MCF 10A (cell line): ENCODE measurements at regions not wholly inside any gene's neighbourhood (a gene's known extent, or its start where the extent isn't known, plus 50 kb on each side); places are given as distances from the start of the nearest gene placed in this dataset.
A peak's percentile ranks its signal among the peaks of the same experiment; 100 is the strongest.

Source experiments
- BruUV-seq: library from RNA; stranded (reverse); fragments of 400-500 nt; replicated peaks from 2 replicates; lab custom pipeline; 2021; lab: Mats Ljungman, UMichigan
- CTCF ChIA-PET: fragments of 300-600 bp; sonication (Branson Sonifier 250); formaldehyde crosslinking; extraction: SDS; loops from one replicate; lab custom pipeline; 2021; ENCODE audit warnings: antibody characterized with exemption, inconsistent platforms; lab: Yijun Ruan, JAX
- POLR2A ChIA-PET: fragments of 300-600, 350-650 bp; sonication (Branson Sonifier 250); formaldehyde crosslinking; extraction: SDS; loops from one replicate; lab custom pipeline; 2020; ENCODE audit warnings: antibody characterized with exemption, inconsistent platforms; lab: Yijun Ruan, JAX
- DNase-seq: peaks from one replicate; pipeline ENCODE4 v3.0.0-alpha.2; 2018; ENCODE audit not compliant: unreplicated experiment
- H3K27ac Mint-ChIP-seq: one replicate; pipeline ENCODE4 v1.8.0; 2022; ENCODE audit warnings: mild to moderate bottlenecking, low read depth, mixed read lengths; ENCODE audit not compliant: unreplicated experiment
- H3K27me3 Mint-ChIP-seq: one replicate; pipeline ENCODE4 v1.8.0; 2022; ENCODE audit warnings: mixed read lengths; ENCODE audit not compliant: insufficient read depth, unreplicated experiment
- H3K36me3 Mint-ChIP-seq: one replicate; pipeline ENCODE4 v1.8.0; 2022; ENCODE audit warnings: mild to moderate bottlenecking, moderate library complexity, mixed read lengths; ENCODE audit not compliant: insufficient read depth, unreplicated experiment
- H3K4me1 Mint-ChIP-seq: one replicate; pipeline ENCODE4 v1.8.0; 2022; ENCODE audit warnings: mixed read lengths; ENCODE audit not compliant: insufficient read depth, unreplicated experiment
- H3K4me3 Mint-ChIP-seq: one replicate; pipeline ENCODE4 v1.8.0; 2022; ENCODE audit warnings: mild to moderate bottlenecking, moderate library complexity, mixed read lengths; ENCODE audit not compliant: unreplicated experiment
- H3K9me3 Mint-ChIP-seq: one replicate; pipeline ENCODE4 v1.8.0; 2022; ENCODE audit warnings: mixed read lengths; ENCODE audit not compliant: unreplicated experiment
- CTCF ChIP-seq: fragments of 200-600 bp; IDR thresholded peaks from one replicate; pipeline ENCODE4 v1.8.0; 2022; ENCODE audit warnings: antibody characterized with exemption, mild to moderate bottlenecking; ENCODE audit not compliant: unreplicated experiment
- intact Hi-C: fragments of 100-400 bp; cut with micrococcal nuclease; formaldehyde crosslinking; loops from 2 replicates; pipeline ENCODE4 v1.14.1; 2022

- DNase-seq, result no peak
- CTCF ChIA-PET, result interaction anchor here (0.7 kb wide), 2 partner anchors 29 to 210 kb away, joined by 3 read pairs; no protein-coding TSS in a partner anchor
- no TSS peak for BruUV-seq
- no peaks in the 10 kb centered on the region for H3K9me3 Mint-ChIP-seq
- peaks cover 6% of the 10 kb centered on the region for H3K27me3 Mint-ChIP-seq
- intact Hi-C loops, result no loop called here
- no peaks in the 10 kb centered on the region for H3K36me3 Mint-ChIP-seq
- TF ChIP-seq CTCF, result no peak
- no peaks in the 10 kb centered on the region for H3K4me1 Mint-ChIP-seq
- no peak overlapping the region for H3K27ac Mint-ChIP-seq
- POLR2A ChIA-PET, result no interaction called here
- no peak overlapping the region for H3K4me3 Mint-ChIP-seq
Observed at GRCh38 chr9:11348366-11348765, 735.6 kb upstream of the PTPRD start.

GRCh38 chr9:11349187-11349586 lies 736.4 kb upstream of the PTPRD start:
- Mint-ChIP-seq H3K4me3 (no peak overlapping the region), H3K27me3 (peaks cover 6% of the 10 kb centered on the region), H3K27ac (no peak overlapping the region), H3K9me3 (no peaks in the 10 kb centered on the region), H3K4me1 (no peaks in the 10 kb centered on the region), H3K36me3 (no peaks in the 10 kb centered on the region)
- CTCF ChIA-PET, result interaction anchor here (0.6 to 0.7 kb wide), 3 partner anchors 9 to 1372 kb away, joined by 3 read pairs; no protein-coding TSS in a partner anchor
- no TSS peak for BruUV-seq
- no peak for DNase-seq
- intact Hi-C loops, result no loop called here
- no peak for TF ChIP-seq CTCF
- POLR2A ChIA-PET, result no interaction called here

- H3K9me3 Mint-ChIP-seq, result no peaks in the 10 kb centered on the region
- BruUV-seq, result no TSS peak
- H3K4me1 Mint-ChIP-seq, result peaks cover 6% of the 10 kb centered on the region
- peaks cover 6% of the 10 kb centered on the region for H3K27me3 Mint-ChIP-seq
- no peak for TF ChIP-seq CTCF
- CTCF ChIA-PET, result no interaction called here
- H3K36me3 Mint-ChIP-seq, result no peaks in the 10 kb centered on the region
- no peak for DNase-seq
- POLR2A ChIA-PET, result no interaction called here
- H3K4me3 Mint-ChIP-seq, result no peak overlapping the region
- intact Hi-C loops, result no loop called here
- H3K27ac Mint-ChIP-seq, result no peak overlapping the region
Observed at GRCh38 chr9:11352612-11353011, 739.8 kb upstream of the PTPRD start.

- no peaks in the 10 kb centered on the region for H3K36me3 Mint-ChIP-seq
- H3K4me1 Mint-ChIP-seq, result peaks cover 6% of the 10 kb centered on the region
- peak; percentile 45 for DNase-seq
Observed at GRCh38 chr9:11356067-11356466, 743.3 kb upstream of the PTPRD start.

More at GRCh38 chr9:11356067-11356466, 743.3 kb upstream of the PTPRD start:
- ChIA-PET POLR2A (no interaction called here), CTCF (no interaction called here)
- no TSS peak for BruUV-seq
- no peak overlapping the region for H3K27ac Mint-ChIP-seq
- peaks cover 20% of the 10 kb centered on the region for H3K27me3 Mint-ChIP-seq
- no peak overlapping the region for H3K4me3 Mint-ChIP-seq
- intact Hi-C loops, result no loop called here
- TF ChIP-seq CTCF, result no peak
- H3K9me3 Mint-ChIP-seq, result no peaks in the 10 kb centered on the region
